IMR-90 (cell line): ENCODE measurements at regions not wholly inside any gene's neighbourhood (a gene's known extent, or its start where the extent isn't known, plus 50 kb on each side); places are given as distances from the start of the nearest gene placed in this dataset.

ENCODE experiments used
- BHLHE40 ChIP-seq: fragments of 150-350 bp; IDR thresholded peaks from 2 replicates; pipeline ENCODE4 v1.6.1; 2016; ENCODE audit warnings: mild to moderate bottlenecking, low read depth, low read length
- CEBPB ChIP-seq: IDR thresholded peaks from 2 replicates; pipeline ENCODE4 v1.6.1; 2012; ENCODE audit warnings: low read depth, low read length, improper control_type of control experiment
- CHD1 ChIP-seq: IDR thresholded peaks from 2 replicates; pipeline ENCODE4 v1.6.1; 2012; ENCODE audit warnings: low read depth, low read length, improper control_type of control experiment
- ELK1 ChIP-seq: fragments of 150-350 bp; IDR thresholded peaks from 2 replicates; pipeline ENCODE4 v1.6.1; 2016; ENCODE audit warnings: low read depth, mild to moderate bottlenecking, low read length, moderate library complexity, borderline replicate concordance
- FOS ChIP-seq: fragments of 150-350 bp; IDR thresholded peaks from 2 replicates; pipeline ENCODE4 v1.6.1; 2016; ENCODE audit warnings: low read depth, low read length
- MAFK ChIP-seq: IDR thresholded peaks from 2 replicates; pipeline ENCODE4 v1.6.1; 2012; ENCODE audit warnings: low read depth, low read length, improper control_type of control experiment
- MXI1 ChIP-seq: IDR thresholded peaks from 2 replicates; pipeline ENCODE4 v1.6.1; 2012; ENCODE audit warnings: low read depth, mild to moderate bottlenecking, low read length, moderate library complexity, borderline replicate concordance
- POLR2A ChIP-seq: IDR thresholded peaks from 2 replicates; pipeline ENCODE4 v1.6.1; 2012; ENCODE audit warnings: mild to moderate bottlenecking, low read depth, low read length
- RAD21 ChIP-seq: IDR thresholded peaks from 2 replicates; pipeline ENCODE4 v1.6.1; 2012; ENCODE audit warnings: low read length, improper control_type of control experiment
- RCOR1 ChIP-seq: IDR thresholded peaks from 2 replicates; pipeline ENCODE4 v1.6.1; 2012; ENCODE audit warnings: mild to moderate bottlenecking, low read length, improper control_type of control experiment; ENCODE audit not compliant: insufficient replicate concordance
- RFX5 ChIP-seq: IDR thresholded peaks from 2 replicates; pipeline ENCODE4 v1.8.0; 2012; ENCODE audit warnings: low read depth, mild to moderate bottlenecking, low read length, moderate library complexity
- SMC3 ChIP-seq: fragments of 150-350 bp; IDR thresholded peaks from 2 replicates; pipeline ENCODE4 v1.6.1; 2016; ENCODE audit warnings: low read depth, mild to moderate bottlenecking, antibody characterized with exemption, low read length, moderate library complexity
- TF ChIP-seq, protein P1 (sequence below): conservative IDR thresholded peaks from 2 replicates; pipeline ENCODE4 v1.5.1; 2012; ENCODE audit warnings: mild to moderate bottlenecking, low read depth, low read length, improper control_type of control experiment
- TF ChIP-seq, protein P2 (sequence below): fragments of 150-350 bp; IDR thresholded peaks from 2 replicates; pipeline ENCODE4 v1.6.1; 2017; ENCODE audit warnings: mild to moderate bottlenecking, antibody characterized with exemption, low read length, low read depth

DNA sequence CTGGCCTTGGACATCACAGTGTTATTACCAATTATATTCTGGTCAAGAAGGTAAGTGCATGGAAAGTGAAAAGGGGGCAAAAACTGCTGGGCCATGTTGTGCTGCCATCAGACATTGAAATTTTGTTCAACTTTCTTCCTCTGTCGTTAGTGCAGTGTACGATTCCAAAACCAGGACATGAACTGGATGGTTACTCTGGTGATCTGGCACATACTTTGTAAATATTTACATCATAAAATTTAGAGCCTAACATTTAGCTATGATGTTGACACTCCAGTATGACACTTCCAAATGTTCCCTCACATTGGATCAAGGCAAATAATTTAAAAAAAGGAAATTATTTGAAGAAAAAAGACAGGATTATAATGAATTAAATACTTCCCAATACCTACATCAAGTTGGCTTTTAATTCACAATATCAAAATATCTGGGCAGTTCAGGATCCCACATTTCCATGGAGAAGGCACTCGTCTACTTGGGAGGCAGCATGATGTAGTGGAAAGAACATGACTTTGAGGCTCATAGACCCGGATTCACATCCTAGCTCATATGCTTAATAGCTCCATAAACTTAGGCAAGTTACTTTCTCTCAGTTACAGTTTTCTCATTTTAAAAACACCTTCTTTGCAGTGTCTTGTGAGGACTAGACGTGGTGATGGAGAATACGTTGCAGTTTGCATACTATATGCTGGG, 342.5 kb upstream of the MPDZ start:
- TF ChIP-seq, protein P1, sequence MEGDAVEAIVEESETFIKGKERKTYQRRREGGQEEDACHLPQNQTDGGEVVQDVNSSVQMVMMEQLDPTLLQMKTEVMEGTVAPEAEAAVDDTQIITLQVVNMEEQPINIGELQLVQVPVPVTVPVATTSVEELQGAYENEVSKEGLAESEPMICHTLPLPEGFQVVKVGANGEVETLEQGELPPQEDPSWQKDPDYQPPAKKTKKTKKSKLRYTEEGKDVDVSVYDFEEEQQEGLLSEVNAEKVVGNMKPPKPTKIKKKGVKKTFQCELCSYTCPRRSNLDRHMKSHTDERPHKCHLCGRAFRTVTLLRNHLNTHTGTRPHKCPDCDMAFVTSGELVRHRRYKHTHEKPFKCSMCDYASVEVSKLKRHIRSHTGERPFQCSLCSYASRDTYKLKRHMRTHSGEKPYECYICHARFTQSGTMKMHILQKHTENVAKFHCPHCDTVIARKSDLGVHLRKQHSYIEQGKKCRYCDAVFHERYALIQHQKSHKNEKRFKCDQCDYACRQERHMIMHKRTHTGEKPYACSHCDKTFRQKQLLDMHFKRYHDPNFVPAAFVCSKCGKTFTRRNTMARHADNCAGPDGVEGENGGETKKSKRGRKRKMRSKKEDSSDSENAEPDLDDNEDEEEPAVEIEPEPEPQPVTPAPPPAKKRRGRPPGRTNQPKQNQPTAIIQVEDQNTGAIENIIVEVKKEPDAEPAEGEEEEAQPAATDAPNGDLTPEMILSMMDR = no peak
- TF ChIP-seq RCOR1 = no peak
- no peak for TF ChIP-seq BHLHE40
- TF ChIP-seq POLR2A = no peak
- no peak for TF ChIP-seq RAD21
- no peak for TF ChIP-seq RFX5
- no peak for TF ChIP-seq MAFK
- TF ChIP-seq FOS = no peak
- TF ChIP-seq SMC3 = no peak
- no peak for TF ChIP-seq CEBPB
- no peak for TF ChIP-seq MXI1
- no peak for TF ChIP-seq ELK1
- TF ChIP-seq, protein P2, sequence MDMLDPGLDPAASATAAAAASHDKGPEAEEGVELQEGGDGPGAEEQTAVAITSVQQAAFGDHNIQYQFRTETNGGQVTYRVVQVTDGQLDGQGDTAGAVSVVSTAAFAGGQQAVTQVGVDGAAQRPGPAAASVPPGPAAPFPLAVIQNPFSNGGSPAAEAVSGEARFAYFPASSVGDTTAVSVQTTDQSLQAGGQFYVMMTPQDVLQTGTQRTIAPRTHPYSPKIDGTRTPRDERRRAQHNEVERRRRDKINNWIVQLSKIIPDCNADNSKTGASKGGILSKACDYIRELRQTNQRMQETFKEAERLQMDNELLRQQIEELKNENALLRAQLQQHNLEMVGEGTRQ = no peak
- TF ChIP-seq CHD1 = no peak
